ENCODE measurements at regions not wholly inside any gene's neighbourhood (a gene's known extent, or its start where the extent isn't known, plus 50 kb on each side); places are given as distances from the start of the nearest gene placed in this dataset.

GRCh38 chr13:47109028-47109427 lies 212.2 kb upstream of the HTR2A start:
- Histone ChIP-seq H3K36me3 (replicated peaks in 1 of 2) (no peaks in the 10 kb centered on the region), H3K4me3 (no peak overlapping the region), H3K9me3 (replicated peaks in 1 of 3) (no peaks in the 10 kb centered on the region), H3K4me1 (replicated peaks in 1 of 2) (no peaks in the 10 kb centered on the region), H3K27me3 (no peaks in the 10 kb centered on the region), H3K27ac (no peak overlapping the region)
- no peak for DNase-seq
- TF ChIP-seq CTCF (IDR thresholded peaks at IDR 0.05) (no peak), POLR2A (IDR thresholded peaks at IDR 0.05) (no peak)
- intact Hi-C loops (cut with DNase I) = no loop called here
- 67 to 79% (median 78%) methylated on average over 4 of the region's 4 CpGs for WGBS, 4 donors

- Histone ChIP-seq H3K4me1 (replicated peaks in 1 of 2) (no peaks in the 10 kb centered on the region), H3K27me3 (no peaks in the 10 kb centered on the region), H3K36me3 (replicated peaks in 1 of 2) (no peaks in the 10 kb centered on the region), H3K27ac (no peak overlapping the region), H3K4me3 (no peak overlapping the region), H3K9me3 (replicated peaks in 1 of 3) (no peaks in the 10 kb centered on the region)
- DNase-seq = no peak
- WGBS, 4 donors = 75 to 78% (median 77%) methylated on average over 4 of the region's 4 CpGs
- intact Hi-C loops (cut with DNase I) = no loop called here
- TF ChIP-seq CTCF (IDR thresholded peaks at IDR 0.05) (no peak), POLR2A (IDR thresholded peaks at IDR 0.05) (no peak)
Measured at GRCh38 chr13:47100214-47100853, 203.5 kb upstream of the HTR2A start.

- Histone ChIP-seq H3K27me3 (no peaks in the 10 kb centered on the region), H3K4me1 (replicated peaks in 1 of 2) (no peaks in the 10 kb centered on the region), H3K27ac (no peak overlapping the region), H3K36me3 (replicated peaks in 1 of 2) (no peaks in the 10 kb centered on the region), H3K4me3 (no peak overlapping the region), H3K9me3 (replicated peaks in 1 of 3) (no peaks in the 10 kb centered on the region)
- 51 to 83% (median 55%) methylated on average over 3 of the region's 3 CpGs for WGBS, 4 donors
- intact Hi-C loops (cut with DNase I) = no loop called here
- DNase-seq = no peak
- no peak for TF ChIP-seq CTCF (IDR thresholded peaks at IDR 0.05)
- no peak for TF ChIP-seq POLR2A (IDR thresholded peaks at IDR 0.05)
Measured at GRCh38 chr13:47094734-47095434, 198.0 kb upstream of the HTR2A start.

- intact Hi-C loops (cut with DNase I) = no loop called here
- TF ChIP-seq POLR2A (IDR thresholded peaks at IDR 0.05) = no peak
- 77 to 88% (median 85%) methylated on average over 2 of the region's 2 CpGs for WGBS, 4 donors
Measured at GRCh38 chr13:47092202-47092601, 195.3 kb upstream of the HTR2A start.

GRCh38 chr13:47087841-47088240 lies 191.0 kb upstream of the HTR2A start:
- intact Hi-C loops (cut with DNase I) = no loop called here
- 44 to 56% (median 46%) methylated on average over 1 of the region's 1 CpG for WGBS, 4 donors
- no peaks in the 10 kb centered on the region for H3K9me3 ChIP-seq (replicated peaks in 1 of 3)
- no peaks in the 10 kb centered on the region for H3K27me3 ChIP-seq
- no peak overlapping the region for H3K4me3 ChIP-seq
- no peaks in the 10 kb centered on the region for H3K36me3 ChIP-seq (replicated peaks in 1 of 2)
- TF ChIP-seq CTCF (IDR thresholded peaks at IDR 0.05) = no peak
- TF ChIP-seq POLR2A (IDR thresholded peaks at IDR 0.05) = no peak
- H3K27ac ChIP-seq = no peak overlapping the region
- no peak for DNase-seq
- no peaks in the 10 kb centered on the region for H3K4me1 ChIP-seq (replicated peaks in 1 of 2)

More at GRCh38 chr13:47092202-47092601, 195.3 kb upstream of the HTR2A start:
- Histone ChIP-seq H3K36me3 (replicated peaks in 1 of 2) (no peaks in the 10 kb centered on the region), H3K9me3 (replicated peaks in 1 of 3) (no peaks in the 10 kb centered on the region), H3K4me3 (no peak overlapping the region), H3K4me1 (replicated peaks in 1 of 2) (no peaks in the 10 kb centered on the region), H3K27me3 (no peaks in the 10 kb centered on the region), H3K27ac (no peak overlapping the region)
- DNase-seq = no peak

Measured in adrenal gland (tissue), 9 donors.